ENCODE measurements at regions not wholly inside any gene's neighbourhood (a gene's known extent, or its start where the extent isn't known, plus 50 kb on each side); places are given as distances from the start of the nearest gene placed in this dataset.

DNA sequence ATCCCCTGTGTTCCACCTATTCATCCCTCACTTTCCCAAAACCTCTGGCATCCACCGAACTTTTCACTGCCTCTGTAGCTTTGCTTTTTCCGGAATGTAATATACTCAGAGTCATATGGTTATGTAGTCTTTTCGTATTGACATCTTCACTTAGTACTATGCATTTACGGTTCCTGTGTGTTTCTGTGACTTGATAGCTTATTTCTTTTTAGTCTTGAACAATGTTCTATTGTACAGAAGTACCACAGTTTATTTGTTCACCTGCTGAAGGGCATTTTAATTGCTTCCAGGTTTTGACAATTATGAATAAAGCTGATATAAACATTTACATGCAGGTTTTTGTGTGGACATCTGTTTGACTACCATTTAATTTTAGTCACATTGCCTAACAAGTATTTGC lies 154.7 kb upstream of the DOK6 start:
- H3K36me3 Mint-ChIP-seq = no peaks in the 10 kb centered on the region
- H3K27ac Mint-ChIP-seq = no peak overlapping the region
- H3K4me1 Mint-ChIP-seq = no peaks in the 10 kb centered on the region
- H3K4me3 Mint-ChIP-seq = no peak overlapping the region
- ATAC-seq = no peak
- H3K27me3 Mint-ChIP-seq = no peaks in the 10 kb centered on the region
- H3K9me3 Mint-ChIP-seq = no peaks in the 10 kb centered on the region

GRCh38 chr18:69250305-69251151 lies 150.2 kb upstream of the DOK6 start:
- ATAC-seq = no peak
- Mint-ChIP-seq H3K27ac (no peak overlapping the region), H3K36me3 (no peaks in the 10 kb centered on the region), H3K4me3 (no peak overlapping the region), H3K27me3 (no peaks in the 10 kb centered on the region), H3K4me1 (no peaks in the 10 kb centered on the region), H3K9me3 (no peaks in the 10 kb centered on the region)

DNA sequence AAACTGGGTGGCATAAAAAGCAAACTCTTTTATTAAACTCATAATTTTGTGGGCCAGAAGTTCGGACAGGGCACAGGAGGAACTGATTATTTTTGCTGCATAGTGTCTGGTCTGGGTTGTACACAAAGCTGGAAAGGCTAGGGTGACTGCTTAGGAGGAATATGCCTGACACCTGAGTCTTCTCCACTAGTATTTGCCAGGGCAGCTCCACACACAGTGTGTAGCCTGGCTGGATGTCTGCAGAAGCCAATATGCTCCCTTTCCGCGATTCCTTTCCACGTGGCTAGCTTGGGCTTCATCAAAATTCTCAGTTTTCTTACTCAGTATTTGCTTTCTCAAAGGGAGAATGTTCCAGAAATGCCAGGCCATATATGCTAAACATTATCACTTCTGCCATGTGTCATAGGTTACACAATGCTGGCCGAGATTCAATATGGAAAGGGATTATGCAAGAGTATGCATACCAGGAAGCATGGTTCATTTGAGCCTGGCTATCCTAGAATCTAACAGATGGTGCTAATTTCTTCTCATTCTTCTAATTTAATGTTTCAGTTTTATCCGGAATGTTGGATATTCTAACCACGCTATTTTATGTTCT lies 142.7 kb upstream of the DOK6 start:
- ATAC-seq = no peak
- Mint-ChIP-seq H3K36me3 (no peaks in the 10 kb centered on the region), H3K4me1 (no peaks in the 10 kb centered on the region), H3K4me3 (no peak overlapping the region), H3K27ac (no peak overlapping the region), H3K9me3 (no peaks in the 10 kb centered on the region), H3K27me3 (no peaks in the 10 kb centered on the region)

- H3K4me3 Mint-ChIP-seq = no peak overlapping the region
- H3K9me3 Mint-ChIP-seq = no peaks in the 10 kb centered on the region
- H3K36me3 Mint-ChIP-seq = no peaks in the 10 kb centered on the region
- H3K4me1 Mint-ChIP-seq = no peaks in the 10 kb centered on the region
- H3K27me3 Mint-ChIP-seq = no peaks in the 10 kb centered on the region
- ATAC-seq = no peak
- no peak overlapping the region for H3K27ac Mint-ChIP-seq
Measured at GRCh38 chr18:69259282-69259681, 141.4 kb upstream of the DOK6 start.

GRCh38 chr18:69261406-69261805 lies 139.3 kb upstream of the DOK6 start:
- no peak for ATAC-seq
- Mint-ChIP-seq H3K4me3 (no peak overlapping the region), H3K9me3 (no peaks in the 10 kb centered on the region), H3K27me3 (no peaks in the 10 kb centered on the region), H3K27ac (no peak overlapping the region), H3K4me1 (no peaks in the 10 kb centered on the region), H3K36me3 (no peaks in the 10 kb centered on the region)

GRCh38 chr18:69265656-69266055 lies 135.0 kb upstream of the DOK6 start:
- Mint-ChIP-seq H3K36me3 (no peaks in the 10 kb centered on the region), H3K9me3 (peaks cover 3% of the 10 kb centered on the region)
- ATAC-seq = no peak

GRCh38 chr18:69267895-69268294 lies 132.8 kb upstream of the DOK6 start:
- no peak overlapping the region for H3K27ac Mint-ChIP-seq
- peaks cover 3% of the 10 kb centered on the region for H3K9me3 Mint-ChIP-seq
- H3K36me3 Mint-ChIP-seq = no peaks in the 10 kb centered on the region
- H3K4me3 Mint-ChIP-seq = no peak overlapping the region
- H3K4me1 Mint-ChIP-seq = no peaks in the 10 kb centered on the region
- ATAC-seq = no peak
- no peaks in the 10 kb centered on the region for H3K27me3 Mint-ChIP-seq

More at GRCh38 chr18:69265656-69266055, 135.0 kb upstream of the DOK6 start:
- no peak overlapping the region for H3K27ac Mint-ChIP-seq
- H3K4me3 Mint-ChIP-seq = no peak overlapping the region
- H3K27me3 Mint-ChIP-seq = no peaks in the 10 kb centered on the region
- no peaks in the 10 kb centered on the region for H3K4me1 Mint-ChIP-seq

DNA sequence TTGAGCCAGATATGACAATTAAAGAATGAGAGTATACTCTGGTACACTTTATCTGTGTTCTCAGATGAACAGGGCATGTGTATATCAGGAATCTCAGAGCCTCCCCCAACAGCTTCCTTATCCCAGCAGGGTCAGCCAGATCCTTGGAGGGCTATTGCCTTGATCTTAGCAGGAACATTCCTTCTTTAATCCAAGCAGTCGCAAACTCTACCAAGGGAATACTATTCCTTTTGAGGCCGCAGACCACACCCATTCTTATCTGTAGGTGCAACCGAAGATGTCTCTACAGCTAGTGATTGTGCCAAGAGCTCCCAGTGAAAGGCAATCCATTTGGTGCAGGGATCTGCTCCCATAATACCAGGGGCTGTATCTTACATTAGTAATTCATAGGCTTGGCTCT lies 118.3 kb upstream of the DOK6 start:
- no peak overlapping the region for H3K27ac Mint-ChIP-seq
- H3K4me1 Mint-ChIP-seq = no peaks in the 10 kb centered on the region
- no peaks in the 10 kb centered on the region for H3K9me3 Mint-ChIP-seq
- H3K36me3 Mint-ChIP-seq = no peaks in the 10 kb centered on the region
- no peaks in the 10 kb centered on the region for H3K27me3 Mint-ChIP-seq
- no peak overlapping the region for H3K4me3 Mint-ChIP-seq
- no peak for ATAC-seq

- Mint-ChIP-seq H3K27me3 (no peaks in the 10 kb centered on the region), H3K36me3 (no peaks in the 10 kb centered on the region), H3K27ac (no peak overlapping the region), H3K4me1 (no peaks in the 10 kb centered on the region), H3K4me3 (no peak overlapping the region), H3K9me3 (peaks cover 3% of the 10 kb centered on the region)
- ATAC-seq = no peak
Measured at GRCh38 chr18:69291044-69291443, 109.6 kb upstream of the DOK6 start.

DNA sequence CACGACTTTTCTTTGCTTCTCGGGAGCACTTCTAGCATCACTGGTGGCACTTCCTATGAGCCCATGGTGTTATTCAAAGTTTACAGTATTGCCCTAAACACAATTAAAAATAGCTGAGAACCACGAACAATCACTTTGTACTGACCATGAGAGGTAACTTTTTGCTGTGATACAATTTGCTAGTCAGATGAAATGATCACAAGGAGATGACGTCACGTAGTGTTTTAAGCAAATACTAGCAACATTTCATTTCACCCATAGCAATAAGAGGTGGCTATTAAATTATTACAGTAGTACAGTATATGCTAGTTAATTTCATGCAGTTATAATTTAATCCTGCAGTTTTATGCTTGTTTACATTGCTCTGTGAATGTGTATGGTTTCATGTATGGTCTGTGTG lies 108.9 kb upstream of the DOK6 start:
- ATAC-seq = no peak
- Mint-ChIP-seq H3K27ac (no peak overlapping the region), H3K4me1 (no peaks in the 10 kb centered on the region), H3K27me3 (no peaks in the 10 kb centered on the region), H3K36me3 (no peaks in the 10 kb centered on the region), H3K9me3 (peaks cover 8% of the 10 kb centered on the region), H3K4me3 (no peak overlapping the region)

- H3K27ac Mint-ChIP-seq = no peak overlapping the region
- no peaks in the 10 kb centered on the region for H3K36me3 Mint-ChIP-seq
- H3K9me3 Mint-ChIP-seq = peaks cover 12% of the 10 kb centered on the region
- no peaks in the 10 kb centered on the region for H3K4me1 Mint-ChIP-seq
- no peak for ATAC-seq
- no peak overlapping the region for H3K4me3 Mint-ChIP-seq
- H3K27me3 Mint-ChIP-seq = no peaks in the 10 kb centered on the region
Measured at GRCh38 chr18:69300185-69300584, 100.5 kb upstream of the DOK6 start.

- H3K4me1 Mint-ChIP-seq = no peaks in the 10 kb centered on the region
- no peak overlapping the region for H3K27ac Mint-ChIP-seq
- H3K9me3 Mint-ChIP-seq = peaks cover 9% of the 10 kb centered on the region
- no peaks in the 10 kb centered on the region for H3K27me3 Mint-ChIP-seq
- ATAC-seq = no peak
- no peaks in the 10 kb centered on the region for H3K36me3 Mint-ChIP-seq
- no peak overlapping the region for H3K4me3 Mint-ChIP-seq
Measured at GRCh38 chr18:69308619-69309018, 92.1 kb upstream of the DOK6 start.

- no peak overlapping the region for H3K27ac Mint-ChIP-seq
- peaks cover 7% of the 10 kb centered on the region for H3K9me3 Mint-ChIP-seq
- H3K4me3 Mint-ChIP-seq = no peak overlapping the region
- H3K36me3 Mint-ChIP-seq = no peaks in the 10 kb centered on the region
- no peak for ATAC-seq
- H3K27me3 Mint-ChIP-seq = no peaks in the 10 kb centered on the region
- no peaks in the 10 kb centered on the region for H3K4me1 Mint-ChIP-seq
Measured at GRCh38 chr18:69326094-69326493, 74.6 kb upstream of the DOK6 start.

DNA sequence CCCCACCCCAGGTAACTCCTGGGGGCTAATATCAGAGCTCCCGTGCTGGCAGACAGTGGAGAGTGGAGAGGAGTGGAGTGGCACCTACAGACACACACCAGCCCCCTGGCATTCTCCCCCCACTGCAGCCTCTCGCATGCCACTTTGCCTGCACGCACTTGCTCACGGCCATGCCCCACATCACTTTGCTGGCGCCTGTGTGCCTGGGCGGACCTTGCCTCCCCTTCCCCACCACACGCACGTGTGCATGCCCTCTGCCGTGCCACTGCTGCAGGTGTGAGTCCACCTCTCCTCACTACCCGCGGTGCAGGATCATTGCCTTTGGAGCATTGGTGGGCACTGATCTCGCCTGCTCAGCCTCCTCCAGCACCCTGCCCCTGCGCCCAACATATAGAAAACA lies 72.6 kb upstream of the DOK6 start:
- Mint-ChIP-seq H3K9me3 (peaks cover 7% of the 10 kb centered on the region), H3K4me3 (no peak overlapping the region), H3K27me3 (no peaks in the 10 kb centered on the region), H3K36me3 (no peaks in the 10 kb centered on the region), H3K27ac (no peak overlapping the region), H3K4me1 (no peaks in the 10 kb centered on the region)
- no peak for ATAC-seq

- H3K4me3 Mint-ChIP-seq = no peak overlapping the region
- H3K36me3 Mint-ChIP-seq = no peaks in the 10 kb centered on the region
- no peak for ATAC-seq
- no peak overlapping the region for H3K27ac Mint-ChIP-seq
- H3K9me3 Mint-ChIP-seq = peaks cover 7% of the 10 kb centered on the region
- no peaks in the 10 kb centered on the region for H3K4me1 Mint-ChIP-seq
- no peaks in the 10 kb centered on the region for H3K27me3 Mint-ChIP-seq
Measured at GRCh38 chr18:69330385-69331005, 70.2 kb upstream of the DOK6 start.
